ENCODE measurements at regions not wholly inside any gene's neighbourhood (a gene's known extent, or its start where the extent isn't known, plus 50 kb on each side); places are given as distances from the start of the nearest gene placed in this dataset.

DNA sequence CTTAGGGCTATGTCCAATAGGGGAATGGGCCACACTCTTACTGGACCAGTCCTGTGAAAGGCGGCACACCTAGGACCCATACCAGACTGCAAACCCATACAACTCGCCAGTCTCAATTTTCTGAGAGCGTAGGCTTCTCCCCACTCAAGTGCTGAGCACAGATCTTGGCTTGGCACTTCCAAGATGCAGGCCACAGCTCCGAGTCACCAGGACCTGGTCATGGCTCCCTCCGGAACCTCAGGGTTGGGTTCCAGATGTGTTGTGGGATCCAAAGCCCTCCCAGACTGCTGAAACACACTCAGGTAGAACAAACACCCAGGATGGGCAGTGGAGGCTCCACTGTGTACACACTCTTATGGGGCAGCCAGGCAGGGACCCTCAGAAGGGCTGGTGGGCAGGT, 103.3 kb downstream of the TMEM144 start:
- TF ChIP-seq, protein P1, sequence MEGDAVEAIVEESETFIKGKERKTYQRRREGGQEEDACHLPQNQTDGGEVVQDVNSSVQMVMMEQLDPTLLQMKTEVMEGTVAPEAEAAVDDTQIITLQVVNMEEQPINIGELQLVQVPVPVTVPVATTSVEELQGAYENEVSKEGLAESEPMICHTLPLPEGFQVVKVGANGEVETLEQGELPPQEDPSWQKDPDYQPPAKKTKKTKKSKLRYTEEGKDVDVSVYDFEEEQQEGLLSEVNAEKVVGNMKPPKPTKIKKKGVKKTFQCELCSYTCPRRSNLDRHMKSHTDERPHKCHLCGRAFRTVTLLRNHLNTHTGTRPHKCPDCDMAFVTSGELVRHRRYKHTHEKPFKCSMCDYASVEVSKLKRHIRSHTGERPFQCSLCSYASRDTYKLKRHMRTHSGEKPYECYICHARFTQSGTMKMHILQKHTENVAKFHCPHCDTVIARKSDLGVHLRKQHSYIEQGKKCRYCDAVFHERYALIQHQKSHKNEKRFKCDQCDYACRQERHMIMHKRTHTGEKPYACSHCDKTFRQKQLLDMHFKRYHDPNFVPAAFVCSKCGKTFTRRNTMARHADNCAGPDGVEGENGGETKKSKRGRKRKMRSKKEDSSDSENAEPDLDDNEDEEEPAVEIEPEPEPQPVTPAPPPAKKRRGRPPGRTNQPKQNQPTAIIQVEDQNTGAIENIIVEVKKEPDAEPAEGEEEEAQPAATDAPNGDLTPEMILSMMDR (conservative IDR thresholded peaks at IDR 0.05): no peak
- H3K27ac ChIP-seq: no peak overlapping the region

DNA sequence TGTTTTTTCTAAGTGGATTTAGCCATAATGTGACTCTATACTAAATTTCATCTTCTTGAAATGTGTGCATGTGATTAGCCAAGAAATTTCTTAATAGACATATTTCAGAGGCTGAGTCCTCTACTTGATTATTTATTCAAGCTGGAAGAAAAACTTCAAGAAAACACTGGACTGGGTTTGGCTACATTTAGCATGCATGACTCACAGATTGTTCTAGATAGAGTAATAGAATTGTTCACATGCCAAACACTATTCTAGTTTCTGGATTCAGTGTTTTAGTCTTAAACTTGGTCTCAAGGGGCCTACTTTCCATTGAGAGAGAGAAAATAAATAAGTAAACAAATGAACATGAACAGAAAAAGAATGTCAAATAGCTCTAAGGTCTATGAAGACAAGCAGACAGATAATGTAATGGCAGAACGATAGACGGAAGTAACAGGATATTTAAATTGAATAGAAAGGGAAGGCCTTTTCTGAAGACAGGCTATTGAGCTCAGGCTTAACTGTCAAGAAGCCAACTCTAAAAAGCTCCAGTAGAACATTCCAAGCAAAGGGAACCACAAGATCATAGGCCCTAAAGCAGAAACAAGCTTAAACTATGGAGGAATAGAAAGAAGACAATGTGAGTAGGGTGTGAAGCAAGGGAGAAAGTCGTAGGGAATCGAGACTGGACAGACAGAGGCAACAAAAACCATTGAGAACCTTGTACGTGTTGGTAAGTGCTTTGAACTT, 104.6 kb downstream of the TMEM144 start:
- no peak overlapping the region for H3K27ac ChIP-seq
- TF ChIP-seq, protein P1 (conservative IDR thresholded peaks at IDR 0.05): no peak

DNA sequence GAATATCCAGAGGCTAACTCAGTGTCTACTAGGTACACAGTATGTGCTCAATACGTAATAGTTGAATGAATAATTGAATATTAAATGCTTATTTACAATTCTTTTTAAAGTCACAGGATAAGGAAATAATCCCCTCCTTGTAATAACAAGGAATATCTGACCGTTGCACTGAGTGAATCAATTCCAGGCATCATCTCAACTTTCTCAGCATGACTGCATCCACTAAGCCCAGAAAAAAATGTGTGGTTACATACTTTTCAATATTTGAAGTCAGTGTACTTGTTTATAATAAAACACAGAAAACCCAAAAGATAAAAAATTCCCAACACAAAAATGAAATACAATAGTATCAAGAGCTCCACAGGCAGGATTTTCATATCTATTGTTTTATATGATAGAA, 105.4 kb downstream of the TMEM144 start:
- no peak overlapping the region for H3K27ac ChIP-seq
- TF ChIP-seq, protein P1 (conservative IDR thresholded peaks at IDR 0.05): no peak

DNA sequence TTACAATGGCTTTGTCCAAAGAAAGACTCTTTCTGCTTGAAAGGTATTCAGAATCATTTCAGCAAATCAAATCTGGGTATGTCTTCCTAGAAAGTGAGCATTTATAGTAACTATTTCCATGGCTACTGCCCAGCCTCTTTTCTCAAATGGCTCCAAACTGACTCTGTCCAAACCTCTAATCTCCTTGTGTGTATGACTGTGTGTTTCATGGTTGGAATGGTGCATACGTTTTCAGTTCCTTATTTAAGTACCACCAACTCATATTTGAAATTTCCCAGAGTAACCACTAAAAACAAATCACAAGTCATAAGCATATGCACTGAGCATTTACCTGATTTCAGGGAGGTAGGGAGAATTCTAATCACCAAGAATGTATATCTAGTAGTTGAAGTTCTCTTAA, 106.0 kb downstream of the TMEM144 start:
- TF ChIP-seq, protein P1 (conservative IDR thresholded peaks at IDR 0.05): no peak
- no peak overlapping the region for H3K27ac ChIP-seq

DNA sequence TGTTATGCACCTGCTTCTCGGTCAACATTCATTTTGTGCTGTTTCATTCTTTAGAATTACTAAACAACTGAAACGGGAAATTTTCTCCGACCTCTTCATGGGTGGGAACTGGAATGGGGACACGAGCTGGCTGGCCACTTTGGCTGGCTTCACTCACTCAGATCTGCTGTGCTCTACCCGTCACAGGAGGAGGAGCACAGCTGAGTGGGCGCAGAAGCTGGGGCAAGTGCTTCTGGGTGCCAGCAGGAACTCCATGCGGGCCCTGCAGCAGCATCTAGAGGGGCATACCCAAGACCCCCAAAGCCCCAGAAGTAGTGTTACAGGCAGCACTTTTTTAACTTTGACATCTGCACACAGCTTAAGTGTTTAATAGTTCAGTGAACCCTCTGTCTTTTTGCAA, 109.6 kb downstream of the TMEM144 start:
- TF ChIP-seq, protein P1 (conservative IDR thresholded peaks at IDR 0.05): no peak
- no peak overlapping the region for H3K27ac ChIP-seq

DNA sequence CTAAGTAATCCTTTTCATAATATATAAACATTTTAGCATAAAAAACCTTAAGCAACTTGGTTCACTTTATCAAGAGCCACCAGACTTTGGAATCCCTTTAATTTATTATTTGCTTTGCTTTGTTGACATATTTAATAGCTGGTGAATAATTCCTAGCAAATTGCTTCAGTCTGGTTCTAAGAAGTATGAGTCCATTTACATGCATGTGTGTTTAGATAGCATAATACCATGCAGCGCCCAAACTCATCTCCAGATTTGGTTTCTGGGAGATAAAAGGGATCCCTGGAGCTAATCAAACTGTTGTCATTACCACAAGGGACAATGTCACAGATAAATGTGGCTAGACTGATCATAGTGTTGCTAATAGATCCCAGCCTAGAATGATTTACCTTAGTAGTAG, 111.8 kb downstream of the TMEM144 start:
- no peak overlapping the region for H3K27ac ChIP-seq
- TF ChIP-seq, protein P1 (conservative IDR thresholded peaks at IDR 0.05): no peak

DNA sequence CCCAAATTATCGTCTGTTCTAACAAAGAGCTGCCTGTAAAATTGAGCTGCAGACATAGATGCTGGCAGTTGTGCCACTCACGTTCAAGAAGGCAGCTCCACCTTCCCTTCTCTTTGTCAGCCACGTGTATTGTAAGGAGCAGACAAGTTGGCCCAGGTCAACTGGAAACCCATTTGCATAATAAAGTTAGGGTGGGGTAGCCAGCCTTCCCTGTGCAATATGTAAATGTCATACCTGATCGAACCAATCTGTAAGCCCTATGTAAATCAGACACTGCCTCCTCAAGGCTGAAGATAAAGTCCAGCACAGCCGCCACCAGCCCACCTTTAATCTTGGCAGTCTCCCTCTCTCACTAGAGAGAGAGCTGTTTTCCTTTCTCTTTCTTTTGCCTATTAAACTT, 117.2 kb downstream of the TMEM144 start:
- no peak overlapping the region for H3K27ac ChIP-seq
- TF ChIP-seq, protein P1 (conservative IDR thresholded peaks at IDR 0.05): no peak
